K562 (cell line): ENCODE measurements at regions not wholly inside any gene's neighbourhood (a gene's known extent, or its start where the extent isn't known, plus 50 kb on each side); places are given as distances from the start of the nearest gene placed in this dataset.

Source experiments
- ATAC-seq: fragments of 200-7000 bp; cut with Tn5 transposase; 3 replicates; pipeline ENCODE4 v1.9.1; 2020; ENCODE audit warnings: moderate library complexity
- BruUV-seq: library from RNA; stranded (reverse); fragments of 400-500 nt; replicated peaks from 2 replicates; lab custom pipeline; 2021; lab: Mats Ljungman, UMichigan
- CTCF ChIA-PET: fragments of 300-600 bp; formaldehyde crosslinking; extraction: SDS; loops from one replicate; lab custom pipeline; 2021; ENCODE audit warnings: low intra/inter-chr PET ratio; lab: Yijun Ruan, JAX
- POLR2A ChIA-PET: fragments of 300-600, 350-650 bp; sonication (Branson Sonifier 250); formaldehyde crosslinking; extraction: SDS; loops from one replicate; lab custom pipeline; 2021; ENCODE audit warnings: antibody characterized with exemption, inconsistent platforms; lab: Yijun Ruan, JAX
- DNase-seq, 4 experiments: peaks; one replicate each; pipeline versions ENCODE4 v3.0.0 to v3.0.0-alpha.2; 2011 to 2018; ENCODE audit warnings: low spot score in 3 of 4, mixed read lengths in 3 of 4; ENCODE audit errors: extremely low read depth in 1 of 4
- FAIRE-seq: peaks from 2 replicates; lab custom pipeline; 2011; peaks lifted over from hg19 to GRCh38; lab: Jason Lieb, UNC
- H2AFZ ChIP-seq: 2 replicates; pipeline ENCODE4 v1.6.0; 2011; ENCODE audit warnings: low read depth, low read length, control low read depth, inconsistent platforms
- H3K27ac ChIP-seq: fragments of 200-600 bp; 3 replicates; pipeline ENCODE4 v1.8.0; 2011; ENCODE audit warnings: low read depth, mild to moderate bottlenecking, control low read depth, inconsistent platforms, low read length, moderate library complexity, mixed read lengths; ENCODE audit errors: extremely low read depth
- H3K27me3 ChIP-seq, 2 experiments: fragments of 300-600 bp in 1 of 2; 2 replicates in 1 of 2; 3 replicates in 1 of 2; pipeline versions ENCODE4 v1.6.0 to v1.8.0; 2011; ENCODE audit warnings: inconsistent platforms in 2 of 2, low read length in 2 of 2, mild to moderate bottlenecking in 1 of 2, mixed read lengths in 1 of 2, moderate library complexity in 1 of 2; ENCODE audit not compliant: control insufficient read depth in 2 of 2, insufficient read depth in 2 of 2
- H3K36me3 ChIP-seq: fragments of 300-600 bp; 3 replicates; pipeline ENCODE4 v1.8.0; 2011; ENCODE audit warnings: mild to moderate bottlenecking, low read length, inconsistent platforms; ENCODE audit not compliant: control insufficient read depth, insufficient read depth
- H3K4me1 ChIP-seq, 2 experiments: fragments of 200-600 bp in 1 of 2; replicated peaks in 1 of 2; 2 replicates in 1 of 2; 3 replicates in 1 of 2; pipeline versions ENCODE4 v1.5.1 to v1.8.0; 2011; ENCODE audit warnings: inconsistent platforms in 2 of 2, low read length in 2 of 2, mild to moderate bottlenecking in 1 of 2, mixed read lengths in 1 of 2, moderate library complexity in 1 of 2; ENCODE audit not compliant: control insufficient read depth in 2 of 2, insufficient read depth in 2 of 2
- H3K4me2 ChIP-seq: 2 replicates; pipeline ENCODE4 v1.6.1; 2011; ENCODE audit warnings: low read length, control low read depth, inconsistent platforms, mixed read lengths; ENCODE audit not compliant: insufficient read depth
- H3K4me3 ChIP-seq: fragments of 200-600 bp; sonication (generic), shearing (Covaris generic); 2 replicates; pipeline ENCODE4 v1.5.1; 2016; ENCODE audit warnings: control low read depth, inconsistent platforms
- H3K79me2 ChIP-seq: fragments of 200-600 bp; 3 replicates; pipeline ENCODE4 v1.8.0; 2011; ENCODE audit warnings: low read length, inconsistent platforms; ENCODE audit not compliant: control insufficient read depth, insufficient read depth
- H3K9ac ChIP-seq, 2 experiments: 2 replicates each; pipeline versions ENCODE4 v1.6.0 to v1.6.1; 2011; ENCODE audit warnings: low read depth in 2 of 2, low read length in 2 of 2, control low read depth in 1 of 2, inconsistent platforms in 1 of 2, mild to moderate bottlenecking in 1 of 2, mixed read lengths in 1 of 2; ENCODE audit not compliant: insufficient read depth in 1 of 2
- H3K9me1 ChIP-seq: one replicate; pipeline ENCODE4 v1.6.0; 2011; ENCODE audit warnings: inconsistent platforms, mild to moderate bottlenecking, low read length, moderate library complexity; ENCODE audit not compliant: control insufficient read depth, insufficient read depth
- H3K9me3 ChIP-seq: replicated peaks from 2 replicates; pipeline ENCODE4 v1.5.1; 2011; ENCODE audit warnings: low read depth, low read length, inconsistent platforms; ENCODE audit not compliant: control insufficient read depth, insufficient read depth
- H4K20me1 ChIP-seq: replicated peaks from 2 replicates; pipeline ENCODE4 v1.6.1; 2011; ENCODE audit warnings: low read length, inconsistent platforms, mixed read lengths; ENCODE audit not compliant: control insufficient read depth, insufficient read depth
- BDP1 ChIP-seq: IDR thresholded peaks from 3 replicates; pipeline ENCODE4 v1.6.1; 2011; ENCODE audit not compliant: insufficient read length, insufficient read depth
- SOX6 ChIP-seq: fragments of 450-650 bp; IDR thresholded peaks from 2 replicates; pipeline ENCODE4 v1.6.1; 2014; ENCODE audit warnings: mild to moderate bottlenecking
- ZNF384 ChIP-seq: IDR thresholded peaks from 2 replicates; pipeline ENCODE4 v1.6.1; 2012; ENCODE audit warnings: low read depth, low read length, improper control_type of control experiment
- WGBS: fragments of 100-300 bp; shearing (Covaris generic); methylation state at CpG from one replicate; pipeline ENCODE4 v1.1.6; 2016; ENCODE audit warnings: low coverage, mixed read lengths; ENCODE audit not compliant: insufficient coverage; ENCODE audit errors: missing lambda C conversion rate; 5-methylcytosine and 5-hydroxymethylcytosine counted together
- in situ Hi-C: fragments of 300-500 bp; cut with MboI; formaldehyde crosslinking; loops from 4 replicates; pipeline ENCODE4 v1.15.0; 2018; ENCODE audit warnings: inconsistent platforms, mixed read lengths
- intact Hi-C: fragments of 100-400 bp; cut with micrococcal nuclease; formaldehyde crosslinking; loops from 2 replicates; pipeline ENCODE4 v1.14.2; 2022
- TF ChIP-seq, protein P1 (sequence below): fragments of 450-650 bp; IDR thresholded peaks from 2 replicates; pipeline ENCODE4 v1.6.1; 2017; ENCODE audit warnings: antibody characterized with exemption
- TF ChIP-seq, protein P2 (sequence below): fragments of 250-450 bp; sonication (Bioruptor Pico); IDR thresholded peaks from 2 replicates; pipeline ENCODE4 v1.5.1; 2021; ENCODE audit warnings: mild to moderate bottlenecking

DNA sequence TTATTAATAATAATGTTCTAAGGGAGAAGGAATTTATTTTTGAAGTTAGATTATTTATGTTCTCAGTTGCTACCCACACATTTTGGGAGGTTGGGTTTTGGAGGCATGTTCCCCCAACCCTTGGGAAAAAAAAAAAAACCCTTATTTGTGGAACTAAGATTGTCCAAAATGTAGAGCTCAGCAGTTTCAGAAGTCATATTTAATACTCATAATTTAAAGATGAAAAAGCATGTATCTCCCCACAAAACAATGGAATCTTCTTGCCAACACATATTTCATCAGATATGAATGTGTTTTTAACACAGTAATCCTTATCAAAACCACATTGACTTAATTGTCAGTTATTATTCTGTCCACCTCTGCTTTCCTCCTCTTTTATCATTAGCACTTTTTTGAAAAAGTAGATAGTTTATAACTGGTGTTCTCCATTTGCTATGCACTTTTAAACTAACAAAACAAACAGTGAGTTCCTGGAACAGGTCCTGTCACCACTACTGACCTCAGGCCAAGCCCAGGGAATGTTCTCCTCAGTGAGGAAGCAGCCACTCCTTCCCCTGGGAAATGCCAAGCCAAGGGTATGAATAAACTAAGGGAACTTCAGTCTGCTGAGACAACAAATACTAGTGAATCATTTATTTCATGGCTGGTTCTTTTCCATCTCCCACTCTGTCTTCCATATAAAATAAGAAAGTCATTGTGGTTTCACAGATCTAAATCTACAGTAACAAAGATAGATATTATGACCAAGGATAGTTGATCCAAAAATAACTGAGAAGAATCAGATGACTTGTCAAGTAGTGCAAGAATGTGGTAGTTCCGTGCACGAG, 414.4 kb upstream of the ALCAM start:
- Histone ChIP-seq H2AFZ (no peak overlapping the region), H3K9me3 (no peaks in the 10 kb centered on the region), H3K36me3 (no peaks in the 10 kb centered on the region), H3K79me2 (no peaks in the 10 kb centered on the region), H3K27ac (no peak overlapping the region), H3K4me1 (no peaks in the 10 kb centered on the region), H3K27me3 (no peaks in the 10 kb centered on the region)
- DNase-seq: no peak
- intact Hi-C loops: no loop called here
- CTCF ChIA-PET: no interaction called here
- POLR2A ChIA-PET: no interaction called here
- 0% methylated on average over 1 of the region's 2 CpGs for WGBS
- no peak for TF ChIP-seq SOX6
- TF ChIP-seq, protein P1, sequence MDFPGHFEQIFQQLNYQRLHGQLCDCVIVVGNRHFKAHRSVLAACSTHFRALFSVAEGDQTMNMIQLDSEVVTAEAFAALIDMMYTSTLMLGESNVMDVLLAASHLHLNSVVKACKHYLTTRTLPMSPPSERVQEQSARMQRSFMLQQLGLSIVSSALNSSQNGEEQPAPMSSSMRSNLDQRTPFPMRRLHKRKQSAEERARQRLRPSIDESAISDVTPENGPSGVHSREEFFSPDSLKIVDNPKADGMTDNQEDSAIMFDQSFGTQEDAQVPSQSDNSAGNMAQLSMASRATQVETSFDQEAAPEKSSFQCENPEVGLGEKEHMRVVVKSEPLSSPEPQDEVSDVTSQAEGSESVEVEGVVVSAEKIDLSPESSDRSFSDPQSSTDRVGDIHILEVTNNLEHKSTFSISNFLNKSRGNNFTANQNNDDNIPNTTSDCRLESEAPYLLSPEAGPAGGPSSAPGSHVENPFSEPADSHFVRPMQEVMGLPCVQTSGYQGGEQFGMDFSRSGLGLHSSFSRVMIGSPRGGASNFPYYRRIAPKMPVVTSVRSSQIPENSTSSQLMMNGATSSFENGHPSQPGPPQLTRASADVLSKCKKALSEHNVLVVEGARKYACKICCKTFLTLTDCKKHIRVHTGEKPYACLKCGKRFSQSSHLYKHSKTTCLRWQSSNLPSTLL: no peak
- TF ChIP-seq ZNF384: no peak
- no peak for TF ChIP-seq BDP1
- TF ChIP-seq, protein P2, sequence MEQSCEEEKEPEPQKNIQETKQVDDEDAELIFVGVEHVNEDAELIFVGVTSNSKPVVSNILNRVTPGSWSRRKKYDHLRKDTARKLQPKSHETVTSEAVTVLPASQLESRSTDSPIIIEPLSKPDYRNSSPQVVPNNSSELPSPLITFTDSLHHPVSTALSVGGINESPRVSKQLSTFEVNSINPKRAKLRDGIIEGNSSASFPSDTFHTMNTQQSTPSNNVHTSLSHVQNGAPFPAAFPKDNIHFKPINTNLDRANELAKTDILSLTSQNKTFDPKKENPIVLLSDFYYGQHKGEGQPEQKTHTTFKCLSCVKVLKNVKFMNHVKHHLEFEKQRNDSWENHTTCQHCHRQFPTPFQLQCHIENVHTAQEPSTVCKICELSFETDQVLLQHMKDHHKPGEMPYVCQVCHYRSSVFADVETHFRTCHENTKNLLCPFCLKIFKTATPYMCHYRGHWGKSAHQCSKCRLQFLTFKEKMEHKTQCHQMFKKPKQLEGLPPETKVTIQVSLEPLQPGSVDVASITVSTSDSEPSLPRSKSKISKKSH: no peak
- TF ChIP-seq, all 486 proteins: peak for 0
- Histone ChIP-seq H3K4me2 (no peak overlapping the region), H3K9ac (no peak overlapping the region), H3K9me1 (no peaks in the 10 kb centered on the region), H3K4me3 (no peak overlapping the region), H4K20me1 (no peaks in the 10 kb centered on the region)
- no peak for FAIRE-seq
- no peak for ATAC-seq
- BruUV-seq: no TSS peak
- in situ Hi-C loops: no loop called here
